PC-9 (cell line): ENCODE measurements at regions not wholly inside any gene's neighbourhood (a gene's known extent, or its start where the extent isn't known, plus 50 kb on each side); places are given as distances from the start of the nearest gene placed in this dataset.

Experiments
- BruUV-seq: library from RNA; stranded (reverse); fragments of 400-500 nt; replicated peaks from 2 replicates; lab custom pipeline; 2021; lab: Mats Ljungman, UMichigan
- CTCF ChIA-PET: fragments of 300-600 bp; sonication (Branson Sonifier 250); formaldehyde crosslinking; loops from one replicate; lab custom pipeline; 2022; ENCODE audit warnings: antibody characterized with exemption; lab: Charles Lee
- POLR2A ChIA-PET: fragments of 300-600 bp; sonication (Branson Sonifier 250); formaldehyde crosslinking; loops from one replicate; lab custom pipeline; 2022; ENCODE audit warnings: antibody characterized with exemption; ENCODE audit not compliant: unreplicated experiment; lab: Charles Lee
- DNase-seq, 2 experiments: peaks; one replicate each; pipeline versions ENCODE4 v3.0.0 to v3.0.0-alpha.2; 2015 to 2022; ENCODE audit warnings: mixed read lengths in 1 of 2
- H2AFZ ChIP-seq: fragments of 200-600 bp; sonication (generic); 2 replicates; pipeline ENCODE4 v1.8.1; 2017; ENCODE audit warnings: antibody characterized with exemption
- H3F3A ChIP-seq: fragments of 200-600 bp; sonication (generic); 2 replicates; pipeline ENCODE4 v1.8.1; 2017; ENCODE audit warnings: antibody characterized with exemption, mild to moderate bottlenecking, low read depth; ENCODE audit not compliant: insufficient read depth
- H3K27ac ChIP-seq: fragments of 200-600 bp; sonication (generic); 2 replicates; pipeline ENCODE4 v1.6.1; 2016; ENCODE audit warnings: mixed run types
- H3K27me3 ChIP-seq: fragments of 200-600 bp; sonication (generic); 2 replicates; pipeline ENCODE4 v1.6.1; 2016; ENCODE audit warnings: low read depth, mixed run types; ENCODE audit not compliant: insufficient read depth
- H3K36me3 ChIP-seq: fragments of 200-600 bp; sonication (generic); 2 replicates; pipeline ENCODE4 v1.6.1; 2016; ENCODE audit warnings: low read depth, mixed run types
- H3K4me1 ChIP-seq: fragments of 200-600 bp; sonication (generic); replicated peaks from 2 replicates; pipeline ENCODE4 v1.6.1; 2016; ENCODE audit warnings: mixed run types; ENCODE audit not compliant: insufficient read depth
- H3K4me2 ChIP-seq: fragments of 200-600 bp; sonication (generic); 2 replicates; pipeline ENCODE4 v1.6.1; 2017; ENCODE audit warnings: mixed run types
- H3K4me3 ChIP-seq: fragments of 200-600 bp; sonication (generic); 2 replicates; pipeline ENCODE4 v1.6.1; 2016; ENCODE audit warnings: mixed run types
- H3K79me2 ChIP-seq: fragments of 200-600 bp; sonication (generic); 2 replicates; pipeline ENCODE4 v1.6.1; 2017; ENCODE audit warnings: low read depth, mixed run types
- H3K9me2 ChIP-seq: fragments of 200-600 bp; sonication (generic); 2 replicates; pipeline ENCODE4 v1.8.1; 2017; ENCODE audit warnings: mild to moderate bottlenecking; ENCODE audit not compliant: insufficient read depth
- H3K9me3 ChIP-seq: fragments of 200-600 bp; sonication (generic); 2 replicates; pipeline ENCODE4 v1.8.1; 2016; ENCODE audit warnings: low read depth; ENCODE audit not compliant: insufficient read depth
- H4K20me1 ChIP-seq: fragments of 200-600 bp; sonication (generic); 2 replicates; pipeline ENCODE4 v1.8.1; 2017; ENCODE audit not compliant: insufficient read depth
- CTCF ChIP-seq: fragments of 200-600 bp; sonication (generic); conservative IDR thresholded peaks from 2 replicates; pipeline ENCODE4 v1.6.1; 2017; ENCODE audit warnings: mixed run types, antibody characterized with exemption, mild to moderate bottlenecking, moderate library complexity
- EZH2 ChIP-seq: fragments of 200-600 bp; sonication (generic); IDR thresholded peaks from 2 replicates; pipeline ENCODE4 v1.8.0; 2017; ENCODE audit warnings: antibody characterized with exemption, low read depth
- intact Hi-C: fragments of 100-400 bp; cut with micrococcal nuclease; formaldehyde crosslinking; loops from one replicate; pipeline ENCODE4 v1.10.0; 2022; ENCODE audit not compliant: unreplicated experiment

DNA sequence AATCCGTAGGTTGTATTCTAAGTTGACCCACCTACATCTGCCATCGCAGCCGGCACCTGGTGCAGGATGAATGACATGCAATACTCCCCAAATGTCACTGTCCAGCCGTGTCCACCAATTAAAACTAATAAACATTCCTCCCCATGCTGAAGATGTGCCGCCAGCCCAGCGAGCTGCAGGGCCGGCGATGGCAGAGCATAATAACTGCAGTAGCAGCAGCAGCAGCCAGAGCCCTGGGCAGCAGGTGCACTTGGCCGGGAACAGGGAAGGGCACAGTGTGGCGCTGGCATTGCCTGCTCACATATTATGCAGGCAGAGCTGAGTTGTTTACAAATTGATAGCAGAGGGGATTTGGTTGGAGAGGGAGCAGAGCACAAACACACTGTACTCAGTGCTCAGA, 754.9 kb downstream of the OLFM4 start:
- ChIA-PET POLR2A (no interaction called here), CTCF (no interaction called here)
- H3K9me3 ChIP-seq = no peaks in the 10 kb centered on the region

DNA sequence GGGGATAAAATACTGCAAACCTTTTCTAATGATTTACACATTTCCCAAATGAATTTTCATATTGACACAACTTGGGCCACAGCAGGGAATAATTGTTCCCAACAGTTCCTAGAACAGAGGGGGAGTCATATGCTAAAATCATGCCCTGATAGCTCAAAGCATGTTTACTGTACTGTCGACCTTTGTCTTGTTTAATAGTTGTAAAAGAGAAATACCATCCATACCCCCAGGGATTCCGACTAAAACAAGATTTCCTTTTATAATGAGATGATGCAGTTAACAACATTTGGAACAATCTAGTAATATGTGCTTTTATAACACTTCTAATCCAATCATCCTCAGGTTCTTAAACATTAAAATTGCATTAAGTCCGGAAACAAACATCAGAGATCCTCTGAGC, 759.7 kb downstream of the OLFM4 start:
- intact Hi-C loops = no loop called here

More for the DNA sequence above, 754.9 kb downstream of the OLFM4 start:
- Histone ChIP-seq H3K4me3 (no peak overlapping the region), H4K20me1 (no peaks in the 10 kb centered on the region), H3F3A (no peaks in the 10 kb centered on the region), H2AFZ (no peak overlapping the region), H3K27ac (no peak overlapping the region), H3K36me3 (no peaks in the 10 kb centered on the region), H3K4me2 (no peak overlapping the region), H3K27me3 (no peaks in the 10 kb centered on the region), H3K79me2 (no peaks in the 10 kb centered on the region), H3K4me1 (no peaks in the 10 kb centered on the region), H3K9me2 (no peaks in the 10 kb centered on the region)
- TF ChIP-seq CTCF (no peak), EZH2 (no peak)
- DNase-seq = no peak
- no TSS peak for BruUV-seq
- intact Hi-C loops = loop anchor here (5.0 kb wide), 1 partner anchor 531 kb away; no protein-coding TSS in a partner anchor

GRCh38 chr13:53800011-53800410, 771.4 kb downstream of the OLFM4 start:
- no peak for DNase-seq
- intact Hi-C loops = no loop called here
- no peaks in the 10 kb centered on the region for H3K4me1 ChIP-seq
- H3K79me2 ChIP-seq = no peaks in the 10 kb centered on the region
- BruUV-seq = no TSS peak
- H4K20me1 ChIP-seq = no peaks in the 10 kb centered on the region
- no peak overlapping the region for H3K4me2 ChIP-seq
- H2AFZ ChIP-seq = no peak overlapping the region
- no peak for TF ChIP-seq EZH2
- no peak for TF ChIP-seq CTCF
- no peak overlapping the region for H3K27ac ChIP-seq
- no peaks in the 10 kb centered on the region for H3K36me3 ChIP-seq
- H3K9me3 ChIP-seq = no peaks in the 10 kb centered on the region
- ChIA-PET CTCF (no interaction called here), POLR2A (no interaction called here)
- H3K27me3 ChIP-seq = no peaks in the 10 kb centered on the region
- no peaks in the 10 kb centered on the region for H3F3A ChIP-seq
- H3K4me3 ChIP-seq = no peak overlapping the region
- no peaks in the 10 kb centered on the region for H3K9me2 ChIP-seq

More for the DNA sequence above, 759.7 kb downstream of the OLFM4 start:
- Histone ChIP-seq H4K20me1 (no peaks in the 10 kb centered on the region), H3K4me3 (no peak overlapping the region), H3F3A (no peaks in the 10 kb centered on the region), H3K4me2 (no peak overlapping the region), H3K4me1 (no peaks in the 10 kb centered on the region), H3K79me2 (no peaks in the 10 kb centered on the region), H2AFZ (no peak overlapping the region), H3K9me3 (no peaks in the 10 kb centered on the region; the same call in 1 of the 2 replicates), H3K9me2 (no peaks in the 10 kb centered on the region), H3K27me3 (no peaks in the 10 kb centered on the region), H3K36me3 (no peaks in the 10 kb centered on the region), H3K27ac (no peak overlapping the region)
- CTCF ChIA-PET = no interaction called here
- no peak for TF ChIP-seq EZH2
- TF ChIP-seq CTCF = no peak
- POLR2A ChIA-PET = no interaction called here
- no TSS peak for BruUV-seq
- DNase-seq = no peak
